Heart right ventricle (tissue), 16 donors: ENCODE measurements at regions not wholly inside any gene's neighbourhood (a gene's known extent, or its start where the extent isn't known, plus 50 kb on each side); places are given as distances from the start of the nearest gene placed in this dataset.

Source experiments
- ATAC-seq, 8 donors: fragments of 200-7000 bp; cut with Tn5 transposase; one replicate each; pipeline ENCODE4 v1.9.1; 2020; ENCODE audit warnings: mild to moderate bottlenecking in 8 of 8, moderate library complexity in 8 of 8, moderate number of reproducible peaks in 1 of 8
- DNase-seq, 2 donors: peaks; one replicate each; pipeline ENCODE4 v3.0.0-alpha.2; 2020
- H3K27ac ChIP-seq, 10 donors: fragments of 200-600 bp; sonication (generic) in 2 of 10; one replicate each; pipeline versions ENCODE4 v1.5.0 to v1.8.0; 2020 to 2022; ENCODE audit warnings: mild to moderate bottlenecking in 3 of 10
- H3K27me3 ChIP-seq, 7 donors: fragments of 200-600 bp; one replicate each; pipeline ENCODE4 v1.8.0; 2021 to 2022; ENCODE audit warnings: mild to moderate bottlenecking in 2 of 7
- H3K36me3 ChIP-seq, 9 donors: fragments of 200-600 bp; sonication (generic) in 1 of 9; one replicate each; pipeline versions ENCODE4 v1.5.0 to v1.8.0; 2020 to 2022; ENCODE audit warnings: mild to moderate bottlenecking in 2 of 9
- H3K4me1 ChIP-seq, 9 donors: fragments of 200-600 bp; sonication (generic) in 1 of 9; one replicate each; pipeline versions ENCODE4 v1.5.0 to v1.8.0; 2020 to 2022; ENCODE audit warnings: mild to moderate bottlenecking in 4 of 9
- H3K4me3 ChIP-seq, 10 donors: fragments of 200-600 bp; sonication (generic) in 2 of 10; one replicate each; pipeline versions ENCODE4 v1.5.0 to v1.8.0; 2020 to 2022; ENCODE audit warnings: mild to moderate bottlenecking in 7 of 10, moderate library complexity in 2 of 10
- H3K9me3 ChIP-seq, 11 donors: fragments of 200-600 bp in 10 of 11; sonication (generic) in 2 of 11; one replicate each; pipeline versions ENCODE4 v1.5.0 to v1.8.0; 2013 to 2022; ENCODE audit warnings: mild to moderate bottlenecking in 2 of 11, control low read depth in 1 of 11, moderate library complexity in 1 of 11
- WGBS, 2 donors: extraction: QIAGEN DNeasy Blood & Tissue Kit; methylation state at CpG; one replicate each; pipeline ENCODE4 v1.1.7; 2013; ENCODE audit warnings: inconsistent platforms in 1 of 2; 5-methylcytosine and 5-hydroxymethylcytosine counted together
- intact Hi-C, 10 donors: fragments of 100-400 bp; cut with DNase I; formaldehyde crosslinking; loops; one replicate each; pipeline versions ENCODE4 v1.11.1 to v1.14.2; 2022
- TF ChIP-seq, protein P1 (sequence below), 9 donors: fragments of 200-600 bp; sonication (generic) in 2 of 9; IDR thresholded peaks; one replicate each; pipeline versions ENCODE4 v1.5.0 to v1.8.0; 2021 to 2022; ENCODE audit warnings: antibody characterized with exemption in 9 of 9, mild to moderate bottlenecking in 5 of 9, moderate library complexity in 1 of 9
- donor health status: Arrhythmogenic right ventricular cardiomyopathy.
- donor health status: ischemic (EF 13 %, LVEDD 7.1; RV severe dilation, severe dysfunction).
- donor health status: healthy with polysubstance abuse.
- donor health status: DM: no; HTN: yes; CAD: no.
- donor health status: DM: no; HTN: no; CAD: no.
- donor health status: ischemic (EF 25% LVEDD 6.9; RV normal size, moderate dysfunction).
- donor health status: ischemic (EF 25% LVEDD 5.7; RV mildly dilated, moderate dysfunction).
- donor health status: healthy.
- donor health status: DM: yes; HTN: yes; CAD: no.
- donor health status: Ischemic cardiomyopathy.
- donor health status: ischemic (EF 35%, LVEDD 5.7; RV mildly dilated, moderate dysfunction).
- donor health status: nonischemic (EF 11% LVEDD 7.7; RV severe dilation, severe dysfunction).
- donor health status: DM: yes; HTN: yes; CAD: no.
- donor health status: PGD.
- donor health status: ischemic (EF 29% LVEDD 5.4; RV normal size, mild dysfunction).
- donor health status: nonischemic (EF 23%, LVEDD 6.1; RV moderate dilation, normal function).

GRCh38 chr1:55597910-55598309, 382.7 kb upstream of the USP24 start:
- Histone ChIP-seq H3K9me3 (peaks cover 0 to 17% (median 0%) of the 10 kb centered on the region in 11 donors), H3K36me3 (no peaks in the 10 kb centered on the region), H3K27ac (no peak overlapping the region), H3K4me3 (no peak overlapping the region), H3K27me3 (no peaks in the 10 kb centered on the region), H3K4me1 (no peaks in the 10 kb centered on the region)
- WGBS, 2 donors = 51 to 60% methylated on average over 2 of the region's 2 CpGs
- DNase-seq (no peak), ATAC-seq (no peak)
- TF ChIP-seq, protein P1, sequence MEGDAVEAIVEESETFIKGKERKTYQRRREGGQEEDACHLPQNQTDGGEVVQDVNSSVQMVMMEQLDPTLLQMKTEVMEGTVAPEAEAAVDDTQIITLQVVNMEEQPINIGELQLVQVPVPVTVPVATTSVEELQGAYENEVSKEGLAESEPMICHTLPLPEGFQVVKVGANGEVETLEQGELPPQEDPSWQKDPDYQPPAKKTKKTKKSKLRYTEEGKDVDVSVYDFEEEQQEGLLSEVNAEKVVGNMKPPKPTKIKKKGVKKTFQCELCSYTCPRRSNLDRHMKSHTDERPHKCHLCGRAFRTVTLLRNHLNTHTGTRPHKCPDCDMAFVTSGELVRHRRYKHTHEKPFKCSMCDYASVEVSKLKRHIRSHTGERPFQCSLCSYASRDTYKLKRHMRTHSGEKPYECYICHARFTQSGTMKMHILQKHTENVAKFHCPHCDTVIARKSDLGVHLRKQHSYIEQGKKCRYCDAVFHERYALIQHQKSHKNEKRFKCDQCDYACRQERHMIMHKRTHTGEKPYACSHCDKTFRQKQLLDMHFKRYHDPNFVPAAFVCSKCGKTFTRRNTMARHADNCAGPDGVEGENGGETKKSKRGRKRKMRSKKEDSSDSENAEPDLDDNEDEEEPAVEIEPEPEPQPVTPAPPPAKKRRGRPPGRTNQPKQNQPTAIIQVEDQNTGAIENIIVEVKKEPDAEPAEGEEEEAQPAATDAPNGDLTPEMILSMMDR (IDR thresholded peaks at IDR 0.05) = no peak
- intact Hi-C loops = no loop called here

- no peak overlapping the region for H3K4me3 ChIP-seq
- H3K4me1 ChIP-seq = peaks cover 0 to 11% (median 0%) of the 10 kb centered on the region in 9 donors
- intact Hi-C loops = no loop called here
- peaks cover 0 to 17% (median 0%) of the 10 kb centered on the region in 11 donors for H3K9me3 ChIP-seq
- H3K27ac ChIP-seq = no peak overlapping the region
- TF ChIP-seq, protein P1 (IDR thresholded peaks at IDR 0.05) = no peak
- ATAC-seq (no peak), DNase-seq (no peak)
- no peaks in the 10 kb centered on the region for H3K36me3 ChIP-seq
- WGBS, 2 donors = 86 to 93% methylated on average over 4 of the region's 4 CpGs
- no peaks in the 10 kb centered on the region for H3K27me3 ChIP-seq
These were observed 379.5 kb upstream of the USP24 start for GRCh38 chr1:55594701-55595100.

GRCh38 chr1:55593298-55593697, 378.1 kb upstream of the USP24 start:
- Histone ChIP-seq H3K27ac (no peak overlapping the region), H3K4me3 (no peak overlapping the region), H3K4me1 (peaks cover 0 to 17% (median 0%) of the 10 kb centered on the region in 9 donors), H3K36me3 (no peaks in the 10 kb centered on the region), H3K9me3 (peaks cover 0 to 17% (median 0%) of the 10 kb centered on the region in 11 donors), H3K27me3 (no peaks in the 10 kb centered on the region)
- intact Hi-C loops = no loop called here
- ATAC-seq (no peak), DNase-seq (no peak)
- TF ChIP-seq, protein P1 (IDR thresholded peaks at IDR 0.05) = no peak

DNA sequence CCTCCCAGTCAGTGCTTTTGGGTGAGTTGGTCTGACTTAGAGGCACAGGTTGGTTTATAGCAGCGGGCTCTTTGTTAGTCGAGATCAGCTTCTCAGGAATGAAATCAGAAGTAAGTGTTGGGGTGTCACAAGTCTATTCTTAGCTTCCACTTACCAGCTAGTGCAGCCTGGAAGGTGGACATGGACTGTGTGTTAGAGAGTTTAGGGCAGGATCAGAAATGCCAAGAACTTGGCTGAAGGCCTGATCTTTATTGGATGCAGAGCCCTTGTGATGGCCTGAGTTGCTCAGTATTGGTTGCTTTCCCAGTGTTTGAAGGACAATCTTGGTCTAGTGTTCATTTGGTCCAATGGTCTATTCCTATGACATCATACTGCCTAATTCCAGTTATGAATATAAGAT, 377.0 kb upstream of the USP24 start:
- DNase-seq = no peak

More for the DNA sequence above, 377.0 kb upstream of the USP24 start:
- Histone ChIP-seq H3K4me3 (no peak overlapping the region), H3K27ac (no peak overlapping the region), H3K4me1 (peaks cover 0 to 17% (median 0%) of the 10 kb centered on the region in 9 donors), H3K27me3 (no peaks in the 10 kb centered on the region), H3K36me3 (no peaks in the 10 kb centered on the region), H3K9me3 (peaks cover 0 to 12% (median 0%) of the 10 kb centered on the region in 11 donors)
- 47 to 82% methylated on average over 2 of the region's 2 CpGs for WGBS, 2 donors
- peak in 7 of 8 donors; percentile 38 to 97 (median 61) for ATAC-seq
- TF ChIP-seq, protein P1 (IDR thresholded peaks at IDR 0.05) = no peak
- intact Hi-C loops = no loop called here
